OCI-LY3 (cell line): ENCODE measurements at regions not wholly inside any gene's neighbourhood (a gene's known extent, or its start where the extent isn't known, plus 50 kb on each side); places are given as distances from the start of the nearest gene placed in this dataset.
"Not testable (repeated sequence)": the region's sequence is repeated elsewhere in the genome, so short reads cannot be mapped to it uniquely, and the experiment has no call there.

Source experiments
- CTCF ChIP-seq: fragments of 200-600, 300-600 bp; sonication (generic); IDR thresholded peaks from 2 replicates; pipeline ENCODE4 v1.5.1; 2014; ENCODE audit warnings: antibody characterized with exemption, low read length, low read depth
- EZH2phosphoT487 ChIP-seq: fragments of 200-600 bp; shearing (Covaris generic); IDR thresholded peaks from 2 replicates; pipeline ENCODE4 v1.6.1; 2018; ENCODE audit warnings: antibody characterized with exemption, mixed run types, low read depth

DNA sequence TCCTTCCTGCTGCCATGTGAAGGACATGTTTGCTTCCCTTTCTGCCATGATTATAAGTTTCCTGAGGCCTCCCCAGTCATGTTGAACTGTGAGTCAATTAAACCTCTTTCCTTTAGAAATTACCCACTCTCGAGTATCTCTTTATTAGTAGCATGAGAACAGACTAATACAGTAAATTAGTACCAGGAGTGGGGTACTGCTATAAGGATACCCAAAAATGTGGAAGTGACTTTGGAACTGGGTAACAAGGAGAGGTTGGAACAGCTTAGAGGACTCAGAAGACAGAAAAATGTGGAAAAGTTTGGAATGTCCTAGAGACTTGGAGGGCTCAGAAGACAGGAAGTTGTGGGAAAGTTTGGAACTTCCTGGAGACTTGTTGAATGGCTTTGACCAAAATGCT lies 283.0 kb upstream of the DEPDC1 start:
- TF ChIP-seq CTCF, EZH2phosphoT487: not testable (repeated sequence)
